Inferior parietal cortex (tissue), 1 donor: ENCODE measurements at regions not wholly inside any gene's neighbourhood (a gene's known extent, or its start where the extent isn't known, plus 50 kb on each side); places are given as distances from the start of the nearest gene placed in this dataset.

Source experiments
- DNase-seq: peaks from one replicate; pipeline ENCODE4 v3.0.0-alpha.2; 2016; ENCODE audit errors: extremely low spot score

DNA sequence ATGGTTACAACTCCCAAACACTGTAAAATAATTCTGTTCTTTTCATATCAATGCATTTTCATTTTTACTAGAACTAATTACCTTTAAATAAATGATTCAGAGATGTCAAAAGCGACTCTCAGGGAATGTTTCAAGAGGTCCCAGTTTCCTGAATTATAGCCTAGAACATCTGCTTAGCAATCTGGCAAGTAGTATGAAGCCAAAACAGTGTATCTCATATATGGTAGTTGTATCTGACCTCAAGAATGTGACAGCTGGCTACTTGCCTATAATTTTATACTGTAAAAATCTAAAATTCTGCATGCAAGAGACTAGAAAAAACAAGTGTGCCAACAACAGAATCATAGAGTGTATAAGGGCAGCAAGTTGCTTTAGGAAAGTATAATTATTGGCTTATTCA is 187.7 kb upstream of the POU5F2 start:
- no peak for DNase-seq

- DNase-seq = no peak
Observed at GRCh38 chr5:93926831-93927620, 185.6 kb upstream of the POU5F2 start.

DNA sequence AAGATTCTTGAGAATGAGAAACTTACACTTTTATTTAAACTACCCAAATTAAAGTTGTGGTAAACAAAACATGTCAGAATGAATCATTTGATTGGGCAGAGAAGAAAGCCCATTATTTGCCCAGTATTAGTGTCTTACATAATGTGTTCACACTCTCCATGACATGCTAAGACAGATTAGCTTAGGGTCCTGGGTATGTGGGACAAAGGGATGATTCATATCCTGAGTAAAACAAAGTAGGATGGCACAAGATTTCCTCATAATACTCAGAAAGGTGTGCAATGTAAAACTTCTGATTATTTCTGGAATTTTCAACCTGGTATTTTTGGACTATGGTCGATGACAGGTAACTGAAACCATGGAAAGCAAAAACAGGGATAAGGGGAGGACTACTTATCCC is 183.9 kb upstream of the POU5F2 start:
- no peak for DNase-seq

DNA sequence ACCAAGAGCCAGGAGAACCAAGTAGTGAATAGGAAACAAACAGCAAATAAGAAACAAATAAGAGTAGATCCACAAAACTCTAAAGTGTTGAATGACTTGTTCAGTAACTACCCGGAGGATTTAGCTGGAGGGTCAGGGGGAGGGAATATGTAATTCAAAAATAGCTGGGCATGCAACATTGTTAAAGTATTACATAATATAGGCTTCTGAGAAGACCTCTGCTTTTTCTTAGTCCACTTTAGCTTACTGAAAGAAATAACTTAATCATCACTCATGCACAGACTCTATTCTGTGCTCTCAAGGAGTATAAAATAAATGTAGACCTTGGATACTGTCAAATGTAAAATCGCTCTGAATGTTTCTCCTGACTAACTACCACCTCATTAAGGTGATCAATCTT is 183.2 kb upstream of the POU5F2 start:
- no peak for DNase-seq

- no peak for DNase-seq
Observed at GRCh38 chr5:93922551-93922950, 181.2 kb upstream of the POU5F2 start.

DNA sequence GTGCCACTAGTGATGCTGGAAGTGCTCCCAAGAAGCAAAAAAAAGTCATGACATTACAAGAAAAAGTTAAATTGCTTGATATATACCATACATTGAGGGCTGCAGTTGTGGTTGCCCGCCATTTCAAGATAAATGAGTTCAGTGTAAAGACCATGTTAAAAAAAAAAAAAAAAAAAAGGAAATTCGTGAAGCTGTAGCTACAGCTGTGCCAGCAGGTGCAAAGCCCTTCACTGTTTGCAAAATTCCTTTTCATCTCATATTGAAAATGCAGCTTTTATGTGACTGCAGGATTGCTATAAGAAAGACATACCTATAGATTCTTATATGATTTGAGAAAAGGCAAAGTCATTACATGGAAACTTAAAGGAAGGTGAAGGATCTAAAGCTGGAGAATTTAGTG is 179.6 kb upstream of the POU5F2 start:
- DNase-seq = no peak

GRCh38 chr5:93916872-93917271 is 175.5 kb upstream of the POU5F2 start:
- DNase-seq = no peak

- DNase-seq = peak; percentile 50
Observed at GRCh38 chr5:93915142-93915553, 173.7 kb upstream of the POU5F2 start.

GRCh38 chr5:93911609-93912008 is 170.2 kb upstream of the POU5F2 start:
- no peak for DNase-seq

GRCh38 chr5:93909356-93909755 is 168.0 kb upstream of the POU5F2 start:
- no peak for DNase-seq

GRCh38 chr5:93904917-93905316 is 163.5 kb upstream of the POU5F2 start:
- DNase-seq = no peak

- DNase-seq = no peak
Observed at GRCh38 chr5:93902288-93902687, 160.9 kb upstream of the POU5F2 start.

DNA sequence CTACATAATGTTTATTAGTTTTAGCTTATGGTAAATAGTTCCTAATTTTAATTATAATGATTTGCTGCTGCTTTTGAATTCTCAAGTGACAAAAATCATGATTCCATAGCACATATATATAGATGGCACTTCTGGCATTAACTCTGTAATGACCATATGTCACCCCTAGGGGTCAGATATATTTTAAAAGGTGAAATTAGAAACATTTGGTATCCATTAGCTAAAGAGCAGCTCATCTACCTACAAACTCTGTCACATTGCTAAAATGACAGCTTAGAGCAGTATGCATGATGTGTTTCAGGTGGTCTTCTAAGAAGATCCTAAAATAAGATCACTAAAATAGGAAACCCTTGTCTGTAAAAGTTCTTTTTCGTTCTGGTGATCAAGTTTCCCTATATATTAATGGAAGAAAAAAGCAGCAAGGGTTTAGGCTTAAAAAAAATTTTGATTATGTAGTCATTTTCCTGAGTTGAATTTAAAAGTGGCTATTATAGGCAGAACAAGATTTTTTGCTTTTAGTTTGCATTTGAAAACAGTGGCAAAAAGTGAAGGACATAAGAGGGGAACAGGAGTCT is 157.7 kb upstream of the POU5F2 start:
- DNase-seq = no peak

- DNase-seq = peak; percentile 69
Observed at GRCh38 chr5:93894601-93895354, 153.4 kb upstream of the POU5F2 start.

GRCh38 chr5:93893075-93893474 is 151.7 kb upstream of the POU5F2 start:
- DNase-seq = no peak

- DNase-seq = no peak
Observed at GRCh38 chr5:93892481-93892880, 151.1 kb upstream of the POU5F2 start.

- DNase-seq = no peak
Observed at GRCh38 chr5:93891491-93892480, 150.4 kb upstream of the POU5F2 start.

DNA sequence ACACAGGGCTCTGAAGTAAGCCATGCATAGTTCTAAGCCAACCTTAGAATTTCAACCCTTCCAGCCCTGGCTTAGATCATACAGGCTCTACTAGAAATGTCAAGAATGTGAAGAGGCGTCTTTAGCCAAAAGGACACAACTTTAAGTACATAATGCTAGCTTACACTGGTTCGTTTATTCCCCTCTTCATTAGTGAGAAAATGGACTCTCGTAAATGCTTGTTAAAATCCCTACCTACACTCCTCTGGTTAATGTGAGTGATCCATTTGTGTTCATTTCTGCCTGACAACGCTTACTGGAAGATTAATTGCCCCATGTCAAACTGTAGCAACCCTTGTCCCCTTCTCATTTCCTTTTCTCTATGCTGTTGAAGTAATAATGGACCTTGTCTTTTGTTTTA is 149.3 kb upstream of the POU5F2 start:
- DNase-seq = no peak

DNA sequence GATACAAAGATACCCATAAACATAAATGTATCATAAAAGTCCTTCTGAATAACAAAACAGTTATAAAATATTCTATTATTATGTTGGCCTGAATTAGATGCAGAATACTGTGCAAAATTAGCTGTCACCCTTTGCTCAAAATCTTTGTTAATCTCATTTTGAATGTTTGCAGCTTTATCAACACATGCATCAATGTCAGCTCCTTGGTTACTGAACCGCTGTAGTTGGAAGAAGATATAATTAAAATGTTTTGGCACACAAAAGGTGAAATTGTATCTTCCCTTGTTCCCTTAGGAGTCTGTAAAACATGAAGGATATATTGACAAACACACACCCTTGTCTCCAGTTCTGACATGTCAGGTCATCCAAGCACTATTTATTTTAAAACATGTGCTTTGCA is 146.3 kb upstream of the POU5F2 start:
- DNase-seq = no peak

GRCh38 chr5:93886917-93887361 is 145.5 kb upstream of the POU5F2 start:
- no peak for DNase-seq

DNA sequence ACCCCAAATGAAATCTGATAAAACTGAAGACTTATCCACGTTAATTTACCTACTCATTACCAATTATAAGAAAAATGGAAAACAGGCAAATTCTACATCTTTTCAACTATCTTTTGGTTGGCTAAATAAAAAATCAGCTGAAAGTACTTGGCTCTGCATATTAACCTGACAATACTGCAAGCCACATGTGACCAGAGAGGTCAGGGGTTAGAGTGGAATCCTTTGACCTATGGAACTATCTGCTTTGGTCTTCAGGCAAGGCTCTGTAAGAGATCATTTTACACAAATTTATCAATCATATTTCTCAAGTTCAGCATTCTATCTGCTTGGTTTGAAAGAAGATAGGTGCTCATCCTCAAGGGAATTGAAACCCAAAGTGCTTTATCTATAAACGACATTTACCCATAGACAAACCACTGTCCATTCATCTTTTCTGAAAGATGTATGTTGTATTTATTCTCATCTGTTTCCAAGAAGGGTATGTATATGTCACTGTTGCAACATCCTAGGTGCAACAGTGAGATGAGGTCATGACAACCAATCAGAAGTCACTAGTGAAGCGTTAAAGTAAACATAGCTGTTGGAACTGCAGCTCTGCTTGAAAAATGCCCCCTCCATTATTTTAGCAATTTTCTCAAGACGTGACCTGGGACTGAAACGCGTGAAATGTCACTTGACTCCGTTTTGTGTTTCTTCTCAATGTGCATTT is 144.9 kb upstream of the POU5F2 start:
- no peak for DNase-seq
